Inferior parietal cortex (tissue), 1 donor: ENCODE measurements at regions not wholly inside any gene's neighbourhood (a gene's known extent, or its start where the extent isn't known, plus 50 kb on each side); places are given as distances from the start of the nearest gene placed in this dataset.
"Not testable (repeated sequence)": the region's sequence is repeated elsewhere in the genome, so short reads cannot be mapped to it uniquely, and the experiment has no call there.

ENCODE experiments used
- DNase-seq: peaks from one replicate; pipeline ENCODE4 v3.0.0-alpha.2; 2016; ENCODE audit errors: extremely low spot score

GRCh38 chr13:38415233-38415632, 65.6 kb downstream of the UFM1 start:
- DNase-seq, result no peak

DNA sequence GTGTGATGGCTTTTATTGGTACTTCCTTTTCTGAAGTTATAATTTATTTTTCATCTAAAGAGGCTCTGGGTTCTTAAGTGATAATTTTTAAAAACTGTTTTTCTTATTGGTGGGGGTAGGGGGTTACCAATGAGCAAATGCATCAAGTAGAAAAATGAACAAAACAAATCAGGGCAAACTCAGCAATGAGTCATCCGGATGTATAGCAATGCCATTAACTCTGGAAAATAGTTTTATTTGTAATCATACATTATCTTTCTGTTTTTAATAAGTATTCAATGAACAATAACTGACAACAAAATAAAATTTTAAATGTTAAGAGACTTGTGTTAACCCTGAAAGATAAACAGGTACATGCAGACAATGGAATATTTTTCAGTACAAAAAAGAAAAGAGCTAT, 67.6 kb downstream of the UFM1 start:
- no peak for DNase-seq

DNA sequence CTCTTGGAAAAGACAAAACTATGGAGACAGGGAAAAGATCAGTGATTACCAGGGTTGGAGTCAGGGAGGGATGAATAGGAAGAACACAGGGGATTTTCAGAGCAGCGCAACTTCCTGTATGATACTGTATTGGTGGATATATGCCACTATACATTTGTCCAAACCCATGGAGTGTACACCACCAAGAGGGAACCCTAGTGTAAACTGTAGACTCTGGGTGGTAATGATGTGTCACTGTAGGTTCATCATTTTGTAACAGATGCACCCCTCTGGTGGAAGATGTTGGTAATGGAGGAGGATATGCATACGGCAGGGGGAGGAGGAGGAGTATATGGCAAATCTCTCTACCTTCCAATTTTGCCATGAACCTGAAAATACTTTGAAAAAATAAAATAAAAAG, 68.1 kb downstream of the UFM1 start:
- DNase-seq, result no peak

DNA sequence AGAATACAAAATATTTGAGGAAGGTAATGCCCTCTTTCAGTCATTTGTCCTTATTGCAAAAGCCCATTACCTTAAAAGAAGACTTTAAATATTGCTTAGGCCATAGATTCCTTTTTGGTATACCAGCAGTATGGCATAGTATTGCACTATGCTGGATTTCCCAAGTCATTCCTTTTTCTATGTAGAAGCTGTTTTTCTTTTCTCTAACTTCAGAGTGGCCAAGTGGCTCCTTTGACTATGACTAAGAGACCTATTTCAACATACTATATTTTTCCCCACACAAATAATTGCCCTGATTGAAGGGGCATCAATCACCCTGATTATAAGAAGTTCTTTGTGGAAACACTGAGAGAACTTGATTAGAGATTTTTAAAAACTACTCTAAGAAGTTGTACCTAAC, 68.6 kb downstream of the UFM1 start:
- DNase-seq, result no peak

DNA sequence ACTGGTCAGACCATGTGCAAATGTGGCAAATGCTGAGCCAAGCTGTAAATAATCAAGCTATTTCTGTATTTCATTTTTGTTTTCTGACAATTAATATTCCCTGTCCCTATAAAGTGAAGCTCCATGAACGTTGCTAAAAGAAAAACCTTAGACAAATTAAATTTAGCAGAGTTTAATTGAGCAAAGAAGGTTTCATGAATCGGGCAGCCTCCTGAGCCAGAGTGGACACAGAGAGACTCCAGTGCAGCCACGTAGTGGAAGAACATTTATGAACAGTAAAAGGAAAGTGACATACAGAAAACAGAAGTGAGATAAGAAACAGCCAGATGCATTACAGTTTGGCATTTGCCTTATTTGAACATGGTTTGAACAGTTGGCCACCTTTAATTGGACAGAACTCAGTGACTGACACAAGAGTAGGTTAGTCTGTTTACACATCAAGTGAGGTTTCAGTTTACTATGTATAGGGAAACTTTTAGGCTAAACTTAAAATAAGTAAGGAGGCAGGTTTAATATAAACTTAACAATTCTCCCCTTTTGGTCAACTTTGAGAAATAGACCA, 69.7 kb downstream of the UFM1 start:
- no peak for DNase-seq

- DNase-seq, result no peak
Observed at GRCh38 chr13:38421590-38422560, 72.2 kb downstream of the UFM1 start.

- DNase-seq, result no peak
Observed at GRCh38 chr13:38429916-38430315, 80.3 kb downstream of the UFM1 start.

DNA sequence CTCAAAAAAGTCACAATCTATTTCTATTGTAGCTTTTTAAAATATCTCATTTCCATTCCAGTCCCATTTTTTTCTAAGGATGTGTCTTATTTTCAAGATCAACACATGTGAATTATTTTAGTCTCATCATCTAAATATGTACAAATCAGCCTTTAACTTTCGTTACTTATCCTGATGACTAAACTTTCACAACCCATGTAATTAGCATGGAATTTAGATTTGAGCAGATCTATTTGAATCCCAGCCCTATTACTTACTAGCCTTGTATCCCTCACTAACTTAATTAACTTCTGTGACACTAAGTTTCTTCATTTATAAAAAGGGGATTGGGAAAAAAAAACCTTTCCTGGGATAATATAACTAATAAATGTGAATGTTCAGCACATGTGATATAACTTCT, 81.1 kb downstream of the UFM1 start:
- no peak for DNase-seq

- no peak for DNase-seq
Observed at GRCh38 chr13:38440666-38441065, 91.0 kb downstream of the UFM1 start.

- no peak for DNase-seq
Observed at GRCh38 chr13:38444904-38445303, 95.3 kb downstream of the UFM1 start.

- DNase-seq, result no peak
Observed at GRCh38 chr13:38452656-38453055, 103.0 kb downstream of the UFM1 start.

GRCh38 chr13:38462605-38463004, 113.0 kb downstream of the UFM1 start:
- no peak for DNase-seq

GRCh38 chr13:38463048-38463447, 113.4 kb downstream of the UFM1 start:
- no peak for DNase-seq

- not testable (repeated sequence) for DNase-seq
Observed at GRCh38 chr13:38472411-38472810, 122.8 kb downstream of the UFM1 start.

GRCh38 chr13:38473305-38473704, 123.7 kb downstream of the UFM1 start:
- DNase-seq, result no peak

GRCh38 chr13:38477676-38478075, 128.0 kb downstream of the UFM1 start:
- DNase-seq, result no peak

DNA sequence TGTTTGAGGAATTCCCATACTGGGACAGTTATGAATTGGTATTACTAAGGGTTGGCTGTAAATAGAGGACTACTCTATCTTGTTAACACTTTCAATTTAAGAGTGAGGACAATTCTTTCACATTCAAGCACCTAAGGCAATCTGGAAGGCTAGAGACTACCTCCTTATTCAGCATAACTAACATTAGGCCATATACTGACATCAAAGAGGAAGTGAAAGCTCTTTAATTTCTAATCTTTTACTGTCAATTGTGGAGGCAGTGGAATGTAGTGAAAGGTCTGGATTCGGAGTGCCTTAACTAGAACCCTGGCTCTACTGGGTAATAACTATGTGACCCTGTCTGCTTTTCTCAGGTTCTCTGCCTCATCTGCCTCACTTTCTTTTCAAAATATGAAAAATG, 134.0 kb downstream of the UFM1 start:
- DNase-seq, result no peak

DNA sequence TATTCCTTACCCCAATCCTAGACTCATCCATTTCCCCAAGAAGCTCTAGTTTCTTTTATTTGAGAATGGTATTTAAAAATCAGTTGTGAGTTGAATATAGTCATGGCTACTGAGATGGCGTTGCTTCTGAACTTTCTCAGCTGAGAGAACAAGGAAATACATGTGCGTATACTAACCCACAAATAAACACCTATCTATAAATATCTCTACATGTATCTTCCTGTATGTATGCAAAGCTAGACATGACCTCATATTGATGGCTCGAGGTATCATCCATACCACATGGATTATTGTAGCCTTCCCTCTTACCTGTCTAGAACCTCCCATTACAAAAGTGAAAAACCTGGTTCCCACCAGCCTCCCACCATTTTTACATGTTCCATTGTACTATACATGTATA, 141.0 kb downstream of the UFM1 start:
- no peak for DNase-seq

- no peak for DNase-seq
Observed at GRCh38 chr13:38494445-38494844, 144.8 kb downstream of the UFM1 start.

- DNase-seq, result no peak
Observed at GRCh38 chr13:38496917-38497316, 147.3 kb downstream of the UFM1 start.

DNA sequence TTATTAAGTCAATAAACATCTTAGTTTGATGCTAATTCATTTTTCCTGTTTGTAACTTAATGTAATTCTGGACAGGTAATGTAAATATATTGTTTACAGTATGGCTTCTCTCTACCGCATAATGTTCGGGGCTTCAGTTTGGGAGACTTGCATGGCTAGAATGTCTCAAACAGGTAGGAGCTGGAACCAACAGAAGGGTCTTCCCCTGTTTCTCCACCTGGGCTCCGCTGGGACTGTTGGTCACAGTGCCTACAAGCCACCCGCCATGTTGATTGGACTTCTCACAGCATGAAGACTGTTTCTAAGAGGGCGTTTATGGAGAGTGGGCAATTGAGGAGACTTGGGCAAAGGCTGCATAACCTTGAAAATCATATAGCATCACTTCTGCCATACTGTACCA, 148.6 kb downstream of the UFM1 start:
- DNase-seq, result no peak

GRCh38 chr13:38514575-38514974, 164.9 kb downstream of the UFM1 start:
- no peak for DNase-seq

DNA sequence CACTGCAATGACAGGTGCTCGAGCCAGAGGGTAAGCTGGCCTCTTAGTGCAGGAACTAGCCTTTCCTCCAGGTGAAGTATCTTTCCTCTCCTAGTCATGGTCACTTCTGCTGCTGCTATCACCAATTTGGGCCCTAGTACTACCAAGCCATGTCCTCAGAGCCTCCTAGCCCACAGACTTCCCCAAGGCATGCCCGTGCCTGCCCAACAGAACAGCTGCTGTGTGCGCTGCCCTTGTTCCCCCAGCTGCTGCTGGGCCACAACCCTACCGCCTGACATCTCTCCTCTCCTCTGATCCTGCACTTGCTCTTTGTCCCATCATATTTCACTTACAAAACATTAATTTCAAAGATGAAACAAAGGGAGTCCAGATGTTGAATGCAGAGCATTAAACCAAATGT, 168.5 kb upstream of the FREM2 start:
- no peak for DNase-seq
